ENCODE measurements at regions not wholly inside any gene's neighbourhood (a gene's known extent, or its start where the extent isn't known, plus 50 kb on each side); places are given as distances from the start of the nearest gene placed in this dataset.

DNA sequence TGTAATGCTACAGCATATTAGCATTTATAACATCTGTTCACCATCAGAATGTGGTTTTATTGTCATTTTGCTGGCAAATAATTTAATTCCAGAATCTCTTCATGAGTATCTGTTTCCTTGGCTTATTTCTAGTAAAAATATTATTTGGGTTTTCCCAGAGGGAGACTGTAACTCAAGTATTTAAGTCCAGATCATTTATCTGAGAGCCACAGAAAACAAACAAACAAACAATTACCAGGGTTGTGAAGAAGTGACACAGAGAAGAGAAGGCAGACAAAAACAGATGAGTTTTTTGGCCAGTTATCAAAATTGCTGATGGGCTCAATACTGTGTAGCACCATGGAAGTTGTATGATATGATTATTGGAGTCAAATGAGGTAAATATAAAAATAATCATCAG is 515.1 kb downstream of the TECRL start:
- TF ChIP-seq POLR2AphosphoS5 (IDR thresholded peaks at IDR 0.05) (no peak), POLR2A (IDR thresholded peaks at IDR 0.05) (no peak)
- TF ChIP-seq, protein P1, sequence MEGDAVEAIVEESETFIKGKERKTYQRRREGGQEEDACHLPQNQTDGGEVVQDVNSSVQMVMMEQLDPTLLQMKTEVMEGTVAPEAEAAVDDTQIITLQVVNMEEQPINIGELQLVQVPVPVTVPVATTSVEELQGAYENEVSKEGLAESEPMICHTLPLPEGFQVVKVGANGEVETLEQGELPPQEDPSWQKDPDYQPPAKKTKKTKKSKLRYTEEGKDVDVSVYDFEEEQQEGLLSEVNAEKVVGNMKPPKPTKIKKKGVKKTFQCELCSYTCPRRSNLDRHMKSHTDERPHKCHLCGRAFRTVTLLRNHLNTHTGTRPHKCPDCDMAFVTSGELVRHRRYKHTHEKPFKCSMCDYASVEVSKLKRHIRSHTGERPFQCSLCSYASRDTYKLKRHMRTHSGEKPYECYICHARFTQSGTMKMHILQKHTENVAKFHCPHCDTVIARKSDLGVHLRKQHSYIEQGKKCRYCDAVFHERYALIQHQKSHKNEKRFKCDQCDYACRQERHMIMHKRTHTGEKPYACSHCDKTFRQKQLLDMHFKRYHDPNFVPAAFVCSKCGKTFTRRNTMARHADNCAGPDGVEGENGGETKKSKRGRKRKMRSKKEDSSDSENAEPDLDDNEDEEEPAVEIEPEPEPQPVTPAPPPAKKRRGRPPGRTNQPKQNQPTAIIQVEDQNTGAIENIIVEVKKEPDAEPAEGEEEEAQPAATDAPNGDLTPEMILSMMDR (IDR thresholded peaks at IDR 0.05) = no peak
